ENCODE measurements at regions not wholly inside any gene's neighbourhood (a gene's known extent, or its start where the extent isn't known, plus 50 kb on each side); places are given as distances from the start of the nearest gene placed in this dataset.

DNA sequence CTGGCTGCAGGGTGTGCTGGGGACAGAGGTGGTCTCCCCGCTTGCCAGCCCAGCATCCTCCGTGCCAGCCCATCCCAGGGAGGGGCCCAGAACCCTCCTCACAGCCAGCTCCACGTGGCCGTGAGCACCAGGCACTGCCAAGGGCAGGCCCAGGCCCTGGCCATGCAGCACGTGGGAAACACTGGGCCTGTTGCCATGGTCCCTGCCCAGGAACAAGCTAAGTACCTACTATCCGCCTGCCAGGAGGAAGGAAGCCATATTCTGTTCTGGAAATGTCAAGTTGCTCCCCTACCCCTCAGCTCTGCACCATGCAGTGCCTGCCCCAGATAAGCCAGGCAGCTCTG is 250.6 kb downstream of the CYP26B1 start:
- peaks cover 2 to 5% of the 10 kb centered on the region in 2 donors for H3K27me3 Mint-ChIP-seq
- intact Hi-C loops (cut with micrococcal nuclease) = no loop called here
- H3K36me3 Mint-ChIP-seq = no peaks in the 10 kb centered on the region
- Histone ChIP-seq H3K36me3 (ENCODE audit: insufficient read depth, low read length) (no peaks in the 10 kb centered on the region), H3K4me1 (ENCODE audit: insufficient read depth, low read length) (no peaks in the 10 kb centered on the region), H3K4me3 (ENCODE audit: low read length in 2 of 2) (no peak overlapping the region), H3K9me3 (ENCODE audit: control insufficient read depth in 1 of 2, low read length in 2 of 2) (no peaks in the 10 kb centered on the region), H3K27me3 (ENCODE audit: insufficient read depth, low read length) (no peaks in the 10 kb centered on the region), H3K27ac (ENCODE audit: low read depth, low read length) (no peak overlapping the region)
- peaks cover 0 to 1% (median 0%) of the 10 kb centered on the region in 4 donors for H3K4me1 Mint-ChIP-seq
- H3K27ac Mint-ChIP-seq = no peak overlapping the region
- H3K4me3 Mint-ChIP-seq = no peak overlapping the region
- ChIA-PET POLR2A (ENCODE audit: partially characterized antibody) (no interaction called here), CTCF (ENCODE audit: partially characterized antibody) (interaction anchor here (1.6 kb wide), 1 partner anchor 27 kb away, joined by 4 read pairs; no protein-coding TSS in a partner anchor)
- no peak for DNase-seq
- no peaks in the 10 kb centered on the region for H3K9me3 Mint-ChIP-seq

DNA sequence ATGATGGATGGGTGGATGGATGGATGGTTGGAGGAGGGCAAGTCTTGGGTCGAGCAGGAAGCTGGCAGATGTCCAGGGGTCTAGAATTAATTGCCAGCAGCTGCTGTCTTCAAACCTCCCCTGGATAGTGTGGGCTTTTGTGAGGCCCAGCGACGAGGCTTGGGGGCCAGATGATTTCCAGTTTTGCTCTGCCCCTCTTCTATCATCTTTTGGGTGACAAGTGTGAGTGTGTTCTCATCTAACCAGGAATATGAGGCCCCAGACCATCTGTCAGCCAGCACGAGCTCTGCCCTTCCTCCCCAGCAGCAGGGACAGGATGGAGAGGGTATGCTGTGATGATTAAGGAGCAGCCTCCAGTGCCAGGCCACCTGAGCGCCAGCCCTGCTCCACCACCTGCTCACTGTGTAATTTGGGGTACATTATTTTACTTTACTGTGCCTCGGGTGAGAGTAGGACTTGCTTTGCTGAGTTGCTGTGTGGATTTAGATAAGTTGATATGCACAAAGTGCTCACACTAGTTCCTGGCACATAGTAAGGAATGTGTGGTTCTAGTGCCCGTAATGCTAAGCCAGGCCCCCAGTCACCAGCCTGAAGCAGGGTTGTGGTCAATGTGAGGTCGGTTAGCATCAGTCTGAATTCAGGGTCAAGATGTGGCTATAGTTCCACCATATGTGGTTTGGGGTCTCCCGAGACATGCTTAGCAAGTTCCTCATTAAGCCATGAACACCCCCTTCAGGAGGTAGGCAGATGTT is 251.1 kb downstream of the CYP26B1 start:
- no peaks in the 10 kb centered on the region for H3K9me3 Mint-ChIP-seq
- Histone ChIP-seq H3K4me1 (ENCODE audit: insufficient read depth, low read length) (no peaks in the 10 kb centered on the region), H3K27me3 (ENCODE audit: insufficient read depth, low read length) (no peaks in the 10 kb centered on the region), H3K27ac (ENCODE audit: low read depth, low read length) (no peak overlapping the region), H3K9me3 (ENCODE audit: control insufficient read depth in 1 of 2, low read length in 2 of 2) (no peaks in the 10 kb centered on the region), H3K4me3 (ENCODE audit: low read length in 2 of 2) (no peak overlapping the region), H3K36me3 (ENCODE audit: insufficient read depth, low read length) (no peaks in the 10 kb centered on the region)
- H3K27me3 Mint-ChIP-seq = peaks cover 3 to 7% of the 10 kb centered on the region in 2 donors
- no peak overlapping the region for H3K4me3 Mint-ChIP-seq
- POLR2A ChIA-PET (ENCODE audit: partially characterized antibody) = no interaction called here
- DNase-seq = no peak
- no peaks in the 10 kb centered on the region for H3K36me3 Mint-ChIP-seq
- peaks cover 0 to 1% (median 0%) of the 10 kb centered on the region in 4 donors for H3K4me1 Mint-ChIP-seq
- H3K27ac Mint-ChIP-seq = no peak overlapping the region
- intact Hi-C loops (cut with micrococcal nuclease) = no loop called here
- CTCF ChIA-PET (ENCODE audit: partially characterized antibody) = interaction anchor here (1.6 kb wide), 1 partner anchor 27 kb away, joined by 4 read pairs; no protein-coding TSS in a partner anchor

DNA sequence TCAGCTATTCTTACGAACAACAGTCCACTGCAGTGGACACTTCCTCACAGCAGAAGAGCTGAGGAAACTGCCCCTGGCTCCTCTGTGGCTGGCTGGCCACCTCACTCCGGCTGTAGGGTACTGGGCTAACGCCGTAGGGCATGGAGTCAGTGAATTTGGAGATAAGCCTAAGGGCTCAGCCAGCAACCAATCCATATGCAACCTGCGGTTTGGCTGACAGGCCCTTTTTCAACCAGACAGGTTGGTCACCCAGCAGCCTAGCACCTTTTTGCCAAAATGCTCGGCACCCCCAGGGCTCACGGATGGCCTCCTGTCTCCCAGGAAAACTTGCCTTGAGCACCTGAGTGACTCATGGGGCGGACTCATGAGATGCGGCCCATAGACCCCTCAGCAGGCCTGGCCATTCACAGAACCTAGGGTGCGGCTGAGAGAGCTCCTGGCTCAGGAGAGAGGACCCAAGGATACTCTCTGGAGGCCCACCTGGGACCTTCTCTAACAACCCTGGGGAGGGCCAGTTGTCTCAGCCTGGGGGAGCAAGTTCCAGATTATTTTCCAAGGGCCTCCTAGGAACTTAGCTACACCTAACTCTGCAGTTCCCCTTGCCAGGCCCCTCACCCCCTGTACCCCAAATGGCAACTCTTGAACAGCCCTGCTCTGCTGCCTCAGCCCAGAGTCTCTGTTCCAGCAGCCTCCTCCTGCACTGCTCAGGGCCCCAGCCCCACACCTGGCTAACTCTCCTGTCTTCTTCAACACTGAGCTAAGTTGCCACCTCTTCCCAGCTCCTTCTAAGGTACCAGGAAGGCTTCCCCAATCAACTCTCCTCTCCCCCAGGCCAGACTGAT is 252.1 kb downstream of the CYP26B1 start:
- Mint-ChIP-seq H3K36me3 (no peaks in the 10 kb centered on the region), H3K27ac (no peak overlapping the region), H3K27me3 (peaks cover 3 to 6% of the 10 kb centered on the region in 2 donors), H3K4me1 (peaks cover 0 to 1% (median 0%) of the 10 kb centered on the region in 4 donors), H3K9me3 (no peaks in the 10 kb centered on the region), H3K4me3 (no peak overlapping the region)
- ChIA-PET POLR2A (ENCODE audit: partially characterized antibody) (no interaction called here), CTCF (ENCODE audit: partially characterized antibody) (no interaction called here)
- Histone ChIP-seq H3K27ac (ENCODE audit: low read depth, low read length) (no peak overlapping the region), H3K4me3 (ENCODE audit: low read length in 2 of 2) (no peak overlapping the region), H3K9me3 (ENCODE audit: control insufficient read depth in 1 of 2, low read length in 2 of 2) (no peaks in the 10 kb centered on the region), H3K36me3 (ENCODE audit: insufficient read depth, low read length) (no peaks in the 10 kb centered on the region), H3K4me1 (ENCODE audit: insufficient read depth, low read length) (no peaks in the 10 kb centered on the region), H3K27me3 (ENCODE audit: insufficient read depth, low read length) (no peaks in the 10 kb centered on the region)
- intact Hi-C loops (cut with micrococcal nuclease) = no loop called here
- DNase-seq = no peak

DNA sequence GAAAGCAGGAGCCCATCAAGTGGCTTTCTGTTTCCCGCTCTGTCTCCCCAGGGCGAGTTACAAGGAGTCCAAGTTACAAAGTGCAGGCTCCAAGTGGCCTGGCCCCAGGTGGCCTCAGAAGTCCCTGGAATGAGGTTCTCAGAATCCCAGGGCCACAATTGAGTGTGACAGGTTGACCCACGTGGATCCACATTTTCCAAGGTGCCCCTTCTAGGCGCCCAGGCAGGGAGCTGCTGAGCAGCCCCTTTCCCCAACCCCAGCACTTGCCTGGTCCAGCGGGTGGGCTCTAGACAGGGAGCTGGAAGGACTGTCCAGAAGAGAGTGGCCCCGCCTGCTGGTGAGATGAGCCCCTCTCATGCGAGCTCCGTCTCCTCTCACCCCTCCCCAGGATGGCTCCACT is 253.4 kb downstream of the CYP26B1 start:
- Histone ChIP-seq H3K27me3 (ENCODE audit: insufficient read depth, low read length) (no peaks in the 10 kb centered on the region), H3K36me3 (ENCODE audit: insufficient read depth, low read length) (no peaks in the 10 kb centered on the region), H3K4me3 (ENCODE audit: low read length in 2 of 2) (no peak overlapping the region), H3K4me1 (ENCODE audit: insufficient read depth, low read length) (no peaks in the 10 kb centered on the region), H3K9me3 (ENCODE audit: control insufficient read depth in 1 of 2, low read length in 2 of 2) (no peaks in the 10 kb centered on the region), H3K27ac (ENCODE audit: low read depth, low read length) (no peak overlapping the region)
- peaks cover 0 to 3% (median 0%) of the 10 kb centered on the region in 8 donors for H3K9me3 Mint-ChIP-seq
- CTCF ChIA-PET (ENCODE audit: partially characterized antibody) = no interaction called here
- peaks cover 2 to 3% of the 10 kb centered on the region in 2 donors for H3K27me3 Mint-ChIP-seq
- H3K27ac Mint-ChIP-seq = no peak overlapping the region
- no peak for DNase-seq
- no peaks in the 10 kb centered on the region for H3K4me1 Mint-ChIP-seq
- POLR2A ChIA-PET (ENCODE audit: partially characterized antibody) = no interaction called here
- H3K36me3 Mint-ChIP-seq = no peaks in the 10 kb centered on the region
- no peak overlapping the region for H3K4me3 Mint-ChIP-seq
- intact Hi-C loops (cut with micrococcal nuclease) = no loop called here

DNA sequence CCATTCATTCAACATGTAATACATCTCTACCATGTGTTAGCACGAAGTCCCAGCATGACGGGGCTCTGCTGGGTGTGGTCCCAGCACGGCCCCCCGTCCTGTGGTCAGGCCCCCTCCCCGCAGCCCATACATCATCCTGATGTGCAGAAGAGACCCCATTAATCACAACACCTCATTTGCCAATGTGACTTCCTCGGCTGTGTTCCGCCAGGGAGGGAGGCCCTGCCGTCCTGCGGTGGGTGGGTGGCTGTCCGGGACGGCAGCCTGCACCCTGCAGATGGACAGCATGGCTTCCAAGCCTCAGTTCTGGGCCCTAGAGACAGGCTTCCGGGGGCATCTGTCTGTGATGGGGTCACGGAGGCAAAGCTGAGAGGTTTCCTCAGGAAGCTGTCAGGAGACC is 254.0 kb downstream of the CYP26B1 start:
- Histone ChIP-seq H3K27me3 (ENCODE audit: insufficient read depth, low read length) (no peaks in the 10 kb centered on the region), H3K36me3 (ENCODE audit: insufficient read depth, low read length) (no peaks in the 10 kb centered on the region), H3K9me3 (ENCODE audit: control insufficient read depth in 1 of 2, low read length in 2 of 2) (no peaks in the 10 kb centered on the region), H3K27ac (ENCODE audit: low read depth, low read length) (no peak overlapping the region), H3K4me3 (ENCODE audit: low read length in 2 of 2) (no peak overlapping the region), H3K4me1 (ENCODE audit: insufficient read depth, low read length) (no peaks in the 10 kb centered on the region)
- ChIA-PET POLR2A (ENCODE audit: partially characterized antibody) (no interaction called here), CTCF (ENCODE audit: partially characterized antibody) (no interaction called here)
- H3K27me3 Mint-ChIP-seq = peaks cover 2 to 3% of the 10 kb centered on the region in 2 donors
- H3K27ac Mint-ChIP-seq = no peak overlapping the region
- no peaks in the 10 kb centered on the region for H3K36me3 Mint-ChIP-seq
- peaks cover 0 to 3% (median 0%) of the 10 kb centered on the region in 8 donors for H3K9me3 Mint-ChIP-seq
- intact Hi-C loops (cut with micrococcal nuclease) = no loop called here
- no peaks in the 10 kb centered on the region for H3K4me1 Mint-ChIP-seq
- DNase-seq = no peak
- no peak overlapping the region for H3K4me3 Mint-ChIP-seq

GRCh38 chr2:71892896-71893295 is 254.8 kb downstream of the CYP26B1 start:
- Histone ChIP-seq H3K4me3 (ENCODE audit: low read length in 2 of 2) (no peak overlapping the region), H3K27ac (ENCODE audit: low read depth, low read length) (no peak overlapping the region), H3K9me3 (ENCODE audit: control insufficient read depth in 1 of 2, low read length in 2 of 2) (no peaks in the 10 kb centered on the region), H3K36me3 (ENCODE audit: insufficient read depth, low read length) (no peaks in the 10 kb centered on the region), H3K27me3 (ENCODE audit: insufficient read depth, low read length) (no peaks in the 10 kb centered on the region), H3K4me1 (ENCODE audit: insufficient read depth, low read length) (no peaks in the 10 kb centered on the region)
- Mint-ChIP-seq H3K36me3 (no peaks in the 10 kb centered on the region), H3K4me1 (no peaks in the 10 kb centered on the region), H3K4me3 (no peak overlapping the region), H3K27ac (no peak overlapping the region), H3K27me3 (peaks cover 2% of the 10 kb centered on the region in 2 donors), H3K9me3 (peaks cover 0 to 3% (median 0%) of the 10 kb centered on the region in 8 donors)
- no peak for DNase-seq
- ChIA-PET POLR2A (ENCODE audit: partially characterized antibody) (no interaction called here), CTCF (ENCODE audit: partially characterized antibody) (no interaction called here)
- intact Hi-C loops (cut with micrococcal nuclease) = no loop called here

DNA sequence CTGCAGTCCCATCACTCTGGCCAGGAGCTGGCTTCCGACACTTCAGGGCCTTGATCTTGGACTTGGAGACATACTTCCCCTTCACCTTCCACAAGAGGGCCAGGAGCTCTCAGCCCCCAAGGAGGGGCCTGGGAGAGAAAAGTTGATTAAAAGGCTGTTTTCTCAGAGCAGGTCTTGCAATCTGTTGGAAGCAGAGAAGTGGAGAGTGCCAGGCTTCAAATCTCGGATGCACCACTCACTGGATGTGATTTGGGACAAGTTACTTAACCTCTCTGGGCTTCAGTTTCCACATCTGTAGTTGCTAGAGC is 255.3 kb downstream of the CYP26B1 start:
- no peaks in the 10 kb centered on the region for H3K4me1 Mint-ChIP-seq
- peaks cover 2% of the 10 kb centered on the region in 2 donors for H3K27me3 Mint-ChIP-seq
- ChIA-PET CTCF (ENCODE audit: partially characterized antibody) (no interaction called here), POLR2A (ENCODE audit: partially characterized antibody) (no interaction called here)
- Histone ChIP-seq H3K4me3 (ENCODE audit: low read length in 2 of 2) (no peak overlapping the region), H3K36me3 (ENCODE audit: insufficient read depth, low read length) (no peaks in the 10 kb centered on the region), H3K4me1 (ENCODE audit: insufficient read depth, low read length) (no peaks in the 10 kb centered on the region), H3K27ac (ENCODE audit: low read depth, low read length) (no peak overlapping the region), H3K9me3 (ENCODE audit: control insufficient read depth in 1 of 2, low read length in 2 of 2) (no peaks in the 10 kb centered on the region), H3K27me3 (ENCODE audit: insufficient read depth, low read length) (no peaks in the 10 kb centered on the region)
- H3K9me3 Mint-ChIP-seq = peaks cover 0 to 3% (median 0%) of the 10 kb centered on the region in 8 donors
- intact Hi-C loops (cut with micrococcal nuclease) = no loop called here
- no peak overlapping the region for H3K27ac Mint-ChIP-seq
- no peak for DNase-seq
- no peak overlapping the region for H3K4me3 Mint-ChIP-seq
- H3K36me3 Mint-ChIP-seq = no peaks in the 10 kb centered on the region
